ENCODE measurements at regions not wholly inside any gene's neighbourhood (a gene's known extent, or its start where the extent isn't known, plus 50 kb on each side); places are given as distances from the start of the nearest gene placed in this dataset.

- H3K9me2 ChIP-seq (replicated peaks; ENCODE audit: insufficient read depth) = no peaks in the 10 kb centered on the region
These were observed 408.3 kb downstream of the DSC3 start for GRCh38 chr18:30634249-30634648.

GRCh38 chr18:30632071-30632698 lies 410.4 kb downstream of the DSC3 start:
- no peak overlapping the region for H3K4me3 ChIP-seq
- TF ChIP-seq EZH2 (IDR thresholded peaks at IDR 0.05; ENCODE audit: borderline replicate concordance) = no peak
- TF ChIP-seq CTCF (IDR thresholded peaks at IDR 0.05; ENCODE audit: poor library complexity) = no peak
- TF ChIP-seq EZH2phosphoT487 (IDR thresholded peaks at IDR 0.05; ENCODE audit: low read depth, severe bottlenecking, unreplicated experiment) = no peak
- H3K9me2 ChIP-seq (replicated peaks; ENCODE audit: insufficient read depth) = no peaks in the 10 kb centered on the region
- H2AFZ ChIP-seq = no peak overlapping the region
- no peaks in the 10 kb centered on the region for H3K9me3 ChIP-seq (ENCODE audit: low read depth)
- no peaks in the 10 kb centered on the region for H3K27me3 ChIP-seq
- H4K20me1 ChIP-seq (ENCODE audit: insufficient read depth, poor library complexity, severe bottlenecking) = no peaks in the 10 kb centered on the region
- 65% methylated on average over 2 of the region's 2 CpGs for WGBS (ENCODE audit: low lambda C conversion rate, missing lambda C conversion rate)
- no peaks in the 10 kb centered on the region for H3K4me1 ChIP-seq (ENCODE audit: insufficient read depth)
- DNase-seq (ENCODE audit: low spot score) = no peak
- no peaks in the 10 kb centered on the region for H3K36me3 ChIP-seq (replicated peaks; ENCODE audit: insufficient read depth, low read depth)
- no peak overlapping the region for H3K27ac ChIP-seq
- no peak overlapping the region for H3K4me2 ChIP-seq
- no peaks in the 10 kb centered on the region for H3K79me2 ChIP-seq

More at GRCh38 chr18:30634249-30634648, 408.3 kb downstream of the DSC3 start:
- no peak for DNase-seq (ENCODE audit: low spot score)
- no peaks in the 10 kb centered on the region for H3K36me3 ChIP-seq (replicated peaks; ENCODE audit: insufficient read depth, low read depth)
- TF ChIP-seq CTCF (IDR thresholded peaks at IDR 0.05; ENCODE audit: poor library complexity) = no peak
- TF ChIP-seq EZH2 (IDR thresholded peaks at IDR 0.05; ENCODE audit: borderline replicate concordance) = no peak
- TF ChIP-seq EZH2phosphoT487 (IDR thresholded peaks at IDR 0.05; ENCODE audit: low read depth, severe bottlenecking, unreplicated experiment) = no peak
- H3K4me1 ChIP-seq (ENCODE audit: insufficient read depth) = no peaks in the 10 kb centered on the region
- H2AFZ ChIP-seq = no peak overlapping the region
- no peaks in the 10 kb centered on the region for H4K20me1 ChIP-seq (ENCODE audit: insufficient read depth, poor library complexity, severe bottlenecking)
- H3K4me2 ChIP-seq = no peak overlapping the region
- H3K4me3 ChIP-seq = no peak overlapping the region
- H3K27ac ChIP-seq = no peak overlapping the region
- no peaks in the 10 kb centered on the region for H3K27me3 ChIP-seq
- H3K9me3 ChIP-seq (ENCODE audit: low read depth) = no peaks in the 10 kb centered on the region
- H3K79me2 ChIP-seq = no peaks in the 10 kb centered on the region

GRCh38 chr18:30625961-30626360 lies 416.6 kb downstream of the DSC3 start:
- TF ChIP-seq EZH2phosphoT487 (IDR thresholded peaks at IDR 0.05; ENCODE audit: low read depth, severe bottlenecking, unreplicated experiment) = no peak
- no peak for TF ChIP-seq CTCF (IDR thresholded peaks at IDR 0.05; ENCODE audit: poor library complexity)
- no peak for TF ChIP-seq EZH2 (IDR thresholded peaks at IDR 0.05; ENCODE audit: borderline replicate concordance)
- no peaks in the 10 kb centered on the region for H3K36me3 ChIP-seq (replicated peaks; ENCODE audit: insufficient read depth, low read depth)
- H4K20me1 ChIP-seq (ENCODE audit: insufficient read depth, poor library complexity, severe bottlenecking) = no peaks in the 10 kb centered on the region
- H3K79me2 ChIP-seq = no peaks in the 10 kb centered on the region
- no peaks in the 10 kb centered on the region for H3K4me1 ChIP-seq (ENCODE audit: insufficient read depth)
- H3K27me3 ChIP-seq = no peaks in the 10 kb centered on the region
- H3K4me3 ChIP-seq = no peak overlapping the region
- H3K9me3 ChIP-seq (ENCODE audit: low read depth) = no peaks in the 10 kb centered on the region
- H3K27ac ChIP-seq = no peak overlapping the region
- DNase-seq (ENCODE audit: low spot score) = no peak
- H3K9me2 ChIP-seq (replicated peaks; ENCODE audit: insufficient read depth) = no peaks in the 10 kb centered on the region
- H2AFZ ChIP-seq = no peak overlapping the region
- WGBS (ENCODE audit: low lambda C conversion rate, missing lambda C conversion rate) = 89% methylated on average over 3 of the region's 3 CpGs
- no peak overlapping the region for H3K4me2 ChIP-seq

All from hepatocyte (in vitro differentiated cells).